ENCODE measurements at regions not wholly inside any gene's neighbourhood (a gene's known extent, or its start where the extent isn't known, plus 50 kb on each side); places are given as distances from the start of the nearest gene placed in this dataset.

GRCh38 chr6:96716221-96716620, 121.1 kb downstream of the GPR63 start:
- H3K23ac ChIP-seq (ENCODE audit: low read depth, low read length, poor library complexity), result no peak overlapping the region
- H3K14ac ChIP-seq (ENCODE audit: low read length), result no peak overlapping the region
- no peak overlapping the region for H2BK12ac ChIP-seq (ENCODE audit: low read length)
- H2BK15ac ChIP-seq (ENCODE audit: low read length), result no peak overlapping the region
- no peaks in the 10 kb centered on the region for H3K4me1 ChIP-seq (ENCODE audit: control insufficient read depth in 2 of 2, insufficient read depth in 1 of 2, low read depth in 1 of 2, low read length in 2 of 2)
- no peak overlapping the region for H3K9ac ChIP-seq (ENCODE audit: low read depth, low read length, poor library complexity)
- H3K4me3 ChIP-seq (ENCODE audit: low read length in 2 of 2), result no peak overlapping the region
- H3K4ac ChIP-seq (ENCODE audit: low read length), result no peak overlapping the region
- no peaks in the 10 kb centered on the region for H3K9me3 ChIP-seq (replicated peaks in 1 of 2; ENCODE audit: control insufficient read depth in 2 of 2, insufficient read depth in 1 of 2, low read depth in 1 of 2, low read length in 2 of 2)
- H2BK120ac ChIP-seq (ENCODE audit: low read depth, low read length), result no peak overlapping the region
- no peak overlapping the region for H2AK5ac ChIP-seq (ENCODE audit: low read depth, low read length)
- H4K8ac ChIP-seq (ENCODE audit: low read depth, low read length), result no peak overlapping the region
- no peak overlapping the region for H2AFZ ChIP-seq (ENCODE audit: low read length)
- H4K91ac ChIP-seq (ENCODE audit: low read depth, low read length, poor library complexity), result no peak overlapping the region
- H3K79me1 ChIP-seq (ENCODE audit: low read depth, low read length), result no peaks in the 10 kb centered on the region
- no CpG with 5 or more reads among the region's 4 CpGs for WGBS, 2 donors (ENCODE audit: extremely low coverage in 2 of 2, insufficient read length in 2 of 2, insufficient replicate concordance in 1 of 2)
- H2BK5ac ChIP-seq (ENCODE audit: low read length), result no peak overlapping the region
- no peaks in the 10 kb centered on the region for H3K27me3 ChIP-seq (ENCODE audit: control insufficient read depth in 3 of 3, insufficient read depth in 3 of 3, low read depth in 1 of 3, low read length in 3 of 3)
- H3K4me2 ChIP-seq (ENCODE audit: insufficient read depth, low read length, poor library complexity, severe bottlenecking), result no peak overlapping the region
- H3K18ac ChIP-seq (ENCODE audit: low read length), result no peak overlapping the region
- no peak overlapping the region for H3K27ac ChIP-seq (replicated peaks; ENCODE audit: low read length)
- H3K36me3 ChIP-seq (replicated peaks in 1 of 2; ENCODE audit: control insufficient read depth in 2 of 2, insufficient read depth in 2 of 2, low read length in 2 of 2), result no peaks in the 10 kb centered on the region
- no peak for DNase-seq (ENCODE audit: low spot score)

- no peak for DNase-seq (ENCODE audit: low spot score)
These were observed 121.7 kb downstream of the GPR63 start for GRCh38 chr6:96715608-96716007.

DNA sequence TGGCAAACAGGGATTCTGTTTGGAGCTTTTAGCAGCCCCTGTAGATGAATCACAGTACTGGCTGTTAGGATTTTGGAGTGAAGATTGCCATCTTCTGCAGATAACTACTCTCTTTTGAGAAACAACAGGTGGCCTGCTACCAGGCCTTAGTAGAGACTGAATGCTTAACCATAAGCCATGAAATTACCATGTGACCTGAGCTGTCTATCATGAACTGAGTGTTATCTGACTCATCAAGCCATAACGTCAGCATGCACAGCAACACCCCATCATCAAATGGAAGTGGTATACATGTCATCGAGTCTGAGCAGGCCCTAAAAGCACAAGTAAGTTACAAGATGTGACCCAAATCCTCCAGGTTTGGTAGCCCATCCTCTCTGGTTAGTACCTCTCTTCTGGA, 132.6 kb downstream of the GPR63 start:
- WGBS, 2 donors (ENCODE audit: extremely low coverage in 2 of 2, insufficient read length in 2 of 2, insufficient replicate concordance in 1 of 2), result no CpG with 5 or more reads among the region's 2 CpGs
- Histone ChIP-seq H3K9ac (ENCODE audit: low read depth, low read length, poor library complexity) (no peak overlapping the region), H4K91ac (ENCODE audit: low read depth, low read length, poor library complexity) (no peak overlapping the region), H3K4me1 (ENCODE audit: control insufficient read depth in 2 of 2, insufficient read depth in 1 of 2, low read depth in 1 of 2, low read length in 2 of 2) (no peaks in the 10 kb centered on the region), H2BK5ac (ENCODE audit: low read length) (no peak overlapping the region), H3K36me3 (replicated peaks in 1 of 2; ENCODE audit: control insufficient read depth in 2 of 2, insufficient read depth in 2 of 2, low read length in 2 of 2) (no peaks in the 10 kb centered on the region), H3K14ac (ENCODE audit: low read length) (no peak overlapping the region), H2AFZ (ENCODE audit: low read length) (no peak overlapping the region), H3K23ac (ENCODE audit: low read depth, low read length, poor library complexity) (no peak overlapping the region), H3K27me3 (ENCODE audit: control insufficient read depth in 3 of 3, insufficient read depth in 3 of 3, low read depth in 1 of 3, low read length in 3 of 3) (no peaks in the 10 kb centered on the region), H3K4me3 (ENCODE audit: low read length in 2 of 2) (no peak overlapping the region), H3K18ac (ENCODE audit: low read length) (no peak overlapping the region), H3K27ac (replicated peaks; ENCODE audit: low read length) (no peak overlapping the region), H4K8ac (ENCODE audit: low read depth, low read length) (no peak overlapping the region), H3K79me1 (ENCODE audit: low read depth, low read length) (no peaks in the 10 kb centered on the region), H3K4me2 (ENCODE audit: insufficient read depth, low read length, poor library complexity, severe bottlenecking) (no peak overlapping the region), H2AK5ac (ENCODE audit: low read depth, low read length) (no peak overlapping the region), H3K9me3 (replicated peaks in 1 of 2; ENCODE audit: control insufficient read depth in 2 of 2, insufficient read depth in 1 of 2, low read depth in 1 of 2, low read length in 2 of 2) (no peaks in the 10 kb centered on the region), H2BK12ac (ENCODE audit: low read length) (no peak overlapping the region), H2BK120ac (ENCODE audit: low read depth, low read length) (no peak overlapping the region), H3K4ac (ENCODE audit: low read length) (no peak overlapping the region), H2BK15ac (ENCODE audit: low read length) (no peak overlapping the region)
- DNase-seq (ENCODE audit: low spot score), result no peak

More at GRCh38 chr6:96715608-96716007, 121.7 kb downstream of the GPR63 start:
- Histone ChIP-seq H3K9me3 (replicated peaks in 1 of 2; ENCODE audit: control insufficient read depth in 2 of 2, insufficient read depth in 1 of 2, low read depth in 1 of 2, low read length in 2 of 2) (no peaks in the 10 kb centered on the region), H3K4me1 (ENCODE audit: control insufficient read depth in 2 of 2, insufficient read depth in 1 of 2, low read depth in 1 of 2, low read length in 2 of 2) (no peaks in the 10 kb centered on the region), H3K4me2 (ENCODE audit: insufficient read depth, low read length, poor library complexity, severe bottlenecking) (no peak overlapping the region), H3K27me3 (ENCODE audit: control insufficient read depth in 3 of 3, insufficient read depth in 3 of 3, low read depth in 1 of 3, low read length in 3 of 3) (no peaks in the 10 kb centered on the region), H3K27ac (replicated peaks; ENCODE audit: low read length) (no peak overlapping the region), H3K4ac (ENCODE audit: low read length) (no peak overlapping the region), H4K91ac (ENCODE audit: low read depth, low read length, poor library complexity) (no peak overlapping the region), H2BK5ac (ENCODE audit: low read length) (no peak overlapping the region), H3K23ac (ENCODE audit: low read depth, low read length, poor library complexity) (no peak overlapping the region), H3K14ac (ENCODE audit: low read length) (no peak overlapping the region), H2BK15ac (ENCODE audit: low read length) (no peak overlapping the region), H2AFZ (ENCODE audit: low read length) (no peak overlapping the region), H3K36me3 (replicated peaks in 1 of 2; ENCODE audit: control insufficient read depth in 2 of 2, insufficient read depth in 2 of 2, low read length in 2 of 2) (no peaks in the 10 kb centered on the region), H2BK12ac (ENCODE audit: low read length) (no peak overlapping the region), H3K9ac (ENCODE audit: low read depth, low read length, poor library complexity) (no peak overlapping the region), H4K8ac (ENCODE audit: low read depth, low read length) (no peak overlapping the region), H3K18ac (ENCODE audit: low read length) (no peak overlapping the region), H2BK120ac (ENCODE audit: low read depth, low read length) (no peak overlapping the region), H3K79me1 (ENCODE audit: low read depth, low read length) (no peaks in the 10 kb centered on the region), H2AK5ac (ENCODE audit: low read depth, low read length) (no peak overlapping the region), H3K4me3 (ENCODE audit: low read length in 2 of 2) (no peak overlapping the region)
- no CpG with 5 or more reads among the region's 1 CpG for WGBS, 2 donors (ENCODE audit: extremely low coverage in 2 of 2, insufficient read length in 2 of 2, insufficient replicate concordance in 1 of 2)

DNA sequence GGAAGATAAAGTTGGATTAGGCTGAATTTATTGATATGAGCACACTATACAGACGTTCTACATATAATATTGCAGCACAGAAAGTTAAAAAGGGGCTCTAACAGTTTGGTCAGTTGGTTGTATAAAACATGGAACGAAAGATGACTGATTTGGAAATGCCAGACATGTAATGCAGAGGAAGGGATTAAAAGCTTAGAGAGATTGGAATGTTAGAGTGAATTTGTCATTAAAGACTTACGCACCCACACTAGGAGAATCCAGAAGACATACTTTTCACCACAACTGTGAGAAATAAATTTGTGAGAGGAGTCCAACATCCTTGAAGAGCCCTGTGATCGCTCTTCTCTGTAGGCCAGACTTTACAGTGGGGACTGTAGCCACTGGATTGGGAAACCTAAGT, 134.7 kb downstream of the GPR63 start:
- Histone ChIP-seq H3K36me3 (replicated peaks in 1 of 2; ENCODE audit: control insufficient read depth in 2 of 2, insufficient read depth in 2 of 2, low read length in 2 of 2) (no peaks in the 10 kb centered on the region), H4K8ac (ENCODE audit: low read depth, low read length) (no peak overlapping the region), H3K4me1 (ENCODE audit: control insufficient read depth in 2 of 2, insufficient read depth in 1 of 2, low read depth in 1 of 2, low read length in 2 of 2) (no peaks in the 10 kb centered on the region), H3K4me2 (ENCODE audit: insufficient read depth, low read length, poor library complexity, severe bottlenecking) (no peak overlapping the region), H2BK15ac (ENCODE audit: low read length) (no peak overlapping the region), H2AFZ (ENCODE audit: low read length) (no peak overlapping the region), H3K9me3 (replicated peaks in 1 of 2; ENCODE audit: control insufficient read depth in 2 of 2, insufficient read depth in 1 of 2, low read depth in 1 of 2, low read length in 2 of 2) (no peaks in the 10 kb centered on the region), H3K4me3 (ENCODE audit: low read length in 2 of 2) (no peak overlapping the region), H3K23ac (ENCODE audit: low read depth, low read length, poor library complexity) (no peak overlapping the region), H3K27ac (replicated peaks; ENCODE audit: low read length) (no peak overlapping the region), H3K9ac (ENCODE audit: low read depth, low read length, poor library complexity) (no peak overlapping the region), H3K79me1 (ENCODE audit: low read depth, low read length) (no peaks in the 10 kb centered on the region), H3K27me3 (ENCODE audit: control insufficient read depth in 3 of 3, insufficient read depth in 3 of 3, low read depth in 1 of 3, low read length in 3 of 3) (no peaks in the 10 kb centered on the region), H2AK5ac (ENCODE audit: low read depth, low read length) (no peak overlapping the region), H3K4ac (ENCODE audit: low read length) (no peak overlapping the region), H4K91ac (ENCODE audit: low read depth, low read length, poor library complexity) (no peak overlapping the region), H2BK5ac (ENCODE audit: low read length) (no peak overlapping the region), H2BK120ac (ENCODE audit: low read depth, low read length) (no peak overlapping the region), H3K14ac (ENCODE audit: low read length) (no peak overlapping the region), H3K18ac (ENCODE audit: low read length) (no peak overlapping the region), H2BK12ac (ENCODE audit: low read length) (no peak overlapping the region)
- no peak for DNase-seq (ENCODE audit: low spot score)
- no CpG with 5 or more reads among the region's 4 CpGs for WGBS, 2 donors (ENCODE audit: extremely low coverage in 2 of 2, insufficient read length in 2 of 2, insufficient replicate concordance in 1 of 2)
